H9 (cell line): ENCODE measurements at regions not wholly inside any gene's neighbourhood (a gene's known extent, or its start where the extent isn't known, plus 50 kb on each side); places are given as distances from the start of the nearest gene placed in this dataset.
"Not testable (repeated sequence)": the region's sequence is repeated elsewhere in the genome, so short reads cannot be mapped to it uniquely, and the experiment has no call there.

ENCODE experiments used
- DNase-seq: peaks from one replicate; pipeline ENCODE4 v3.0.0-alpha.2; 2017
- H2AFZ ChIP-seq: one replicate; pipeline ENCODE4 v1.6.1; 2013; ENCODE audit warnings: mild to moderate bottlenecking, low read length, control low read depth, moderate library complexity
- H2AK5ac ChIP-seq: 2 replicates; pipeline ENCODE4 v1.6.1; 2013; ENCODE audit warnings: low read length, control low read depth, mixed read lengths; ENCODE audit not compliant: insufficient read length
- H2BK120ac ChIP-seq: one replicate; pipeline ENCODE4 v1.6.1; 2013; ENCODE audit warnings: low read depth, mild to moderate bottlenecking, low read length, control low read depth, inconsistent platforms; ENCODE audit not compliant: poor library complexity, severe bottlenecking
- H2BK12ac ChIP-seq: 2 replicates; pipeline ENCODE4 v1.6.1; 2013; ENCODE audit warnings: low read length, control low read depth, mixed read lengths, low read depth; ENCODE audit not compliant: insufficient read length
- H2BK15ac ChIP-seq: 2 replicates; pipeline ENCODE4 v1.6.1; 2013; ENCODE audit warnings: low read depth, low read length, control low read depth
- H2BK20ac ChIP-seq: one replicate; pipeline ENCODE4 v1.6.1; 2013; ENCODE audit warnings: low read depth, mild to moderate bottlenecking, low read length, control low read depth, inconsistent platforms; ENCODE audit not compliant: poor library complexity, severe bottlenecking
- H2BK5ac ChIP-seq: 2 replicates; pipeline ENCODE4 v1.6.1; 2013; ENCODE audit warnings: low read length, control low read depth, mixed read lengths; ENCODE audit not compliant: insufficient read length
- H3K14ac ChIP-seq: 2 replicates; pipeline ENCODE4 v1.6.1; 2013; ENCODE audit warnings: low read length, control low read depth; ENCODE audit not compliant: insufficient read depth
- H3K18ac ChIP-seq: 2 replicates; pipeline ENCODE4 v1.6.1; 2013; ENCODE audit warnings: low read depth, mild to moderate bottlenecking, mixed read lengths, low read length, control low read depth; ENCODE audit not compliant: insufficient read length
- H3K23ac ChIP-seq: 2 replicates; pipeline ENCODE4 v1.6.1; 2013; ENCODE audit warnings: low read length, control low read depth, mixed read lengths, low read depth; ENCODE audit not compliant: insufficient read length
- H3K23me2 ChIP-seq: 2 replicates; pipeline ENCODE4 v1.6.1; 2013; ENCODE audit warnings: low read depth, mild to moderate bottlenecking, mixed read lengths, low read length, control low read depth; ENCODE audit not compliant: insufficient read length, poor library complexity, severe bottlenecking
- H3K27ac ChIP-seq: 2 replicates; pipeline ENCODE4 v1.5.1; 2013; ENCODE audit warnings: low read length, control low read depth, mixed read lengths, low read depth; ENCODE audit not compliant: insufficient read length
- H3K27me3 ChIP-seq: 2 replicates; pipeline ENCODE4 v1.6.1; 2013; ENCODE audit warnings: low read length, control low read depth, inconsistent platforms; ENCODE audit not compliant: insufficient read depth
- H3K4ac ChIP-seq: 2 replicates; pipeline ENCODE4 v1.6.1; 2013; ENCODE audit warnings: low read depth, mild to moderate bottlenecking, control low read depth, inconsistent platforms, low read length, moderate library complexity
- H3K4me1 ChIP-seq: 2 replicates; pipeline ENCODE4 v1.6.1; 2013; ENCODE audit warnings: low read length, control low read depth, inconsistent platforms; ENCODE audit not compliant: insufficient read depth
- H3K4me2 ChIP-seq: 2 replicates; pipeline ENCODE4 v1.6.1; 2013; ENCODE audit warnings: low read length, control low read depth, mixed read lengths; ENCODE audit not compliant: insufficient read length, insufficient read depth
- H3K56ac ChIP-seq: 2 replicates; pipeline ENCODE4 v1.6.1; 2013; ENCODE audit warnings: low read depth, mild to moderate bottlenecking, mixed read lengths, low read length, control low read depth; ENCODE audit not compliant: insufficient read length
- H3K79me1 ChIP-seq: 2 replicates; pipeline ENCODE4 v1.6.1; 2013; ENCODE audit warnings: low read depth, mild to moderate bottlenecking, moderate library complexity, low read length, control low read depth, inconsistent platforms; ENCODE audit not compliant: insufficient read depth, poor library complexity, severe bottlenecking
- H3K79me2 ChIP-seq: 2 replicates; pipeline ENCODE4 v1.6.1; 2013; ENCODE audit warnings: low read length, control low read depth, inconsistent platforms; ENCODE audit not compliant: insufficient read depth
- H3K9ac ChIP-seq: 2 replicates; pipeline ENCODE4 v1.6.1; 2013; ENCODE audit warnings: low read length, control low read depth, mixed read lengths; ENCODE audit not compliant: insufficient read length; ENCODE audit errors: extremely low read depth
- H3K9me3 ChIP-seq: one replicate; pipeline ENCODE4 v1.6.1; 2013; ENCODE audit warnings: low read depth, low read length, inconsistent platforms; ENCODE audit not compliant: control insufficient read depth
- H3T11ph ChIP-seq: one replicate; pipeline ENCODE4 v1.6.1; 2013; ENCODE audit warnings: mild to moderate bottlenecking, low read length, control low read depth, inconsistent platforms
- H4K20me1 ChIP-seq: one replicate; pipeline ENCODE4 v1.6.1; 2013; ENCODE audit not compliant: control insufficient read depth, insufficient read length, insufficient read depth
- H4K5ac ChIP-seq: 2 replicates; pipeline ENCODE4 v1.6.1; 2013; ENCODE audit warnings: low read depth, mild to moderate bottlenecking, mixed read lengths, low read length, control low read depth; ENCODE audit not compliant: insufficient read length
- H4K8ac ChIP-seq: replicated peaks from 2 replicates; pipeline ENCODE4 v1.6.1; 2013; ENCODE audit warnings: low read length, control low read depth, mixed read lengths, low read depth; ENCODE audit not compliant: insufficient read length
- H4K91ac ChIP-seq: 2 replicates; pipeline ENCODE4 v1.6.1; 2013; ENCODE audit warnings: low read depth, mild to moderate bottlenecking, moderate library complexity, mixed read lengths, low read length, control low read depth; ENCODE audit not compliant: insufficient read length
- H3K27ac Mint-ChIP-seq, 3 experiments: 2 replicates in 2 of 3; 3 replicates in 1 of 3; pipeline ENCODE4 v1.8.0; 2020 to 2021; ENCODE audit warnings: mixed read lengths in 3 of 3, mild to moderate bottlenecking in 1 of 3, moderate library complexity in 1 of 3
- H3K27me3 Mint-ChIP-seq: 2 replicates; pipeline ENCODE4 v1.8.0; 2021; ENCODE audit warnings: low read depth, mild to moderate bottlenecking, moderate library complexity, mixed read lengths
- H3K36me3 Mint-ChIP-seq, 3 experiments: 2 replicates in 2 of 3; 3 replicates in 1 of 3; pipeline ENCODE4 v1.8.0; 2020 to 2021; ENCODE audit warnings: low read depth in 3 of 3, mixed read lengths in 3 of 3; ENCODE audit not compliant: insufficient read depth in 1 of 3
- H3K4me1 Mint-ChIP-seq, 2 experiments: 2 replicates each; pipeline ENCODE4 v1.8.0; 2020; ENCODE audit warnings: mixed read lengths in 2 of 2
- H3K4me3 Mint-ChIP-seq, 2 experiments: 2 replicates in 1 of 2; 3 replicates in 1 of 2; pipeline ENCODE4 v1.8.0; 2020 to 2021; ENCODE audit warnings: mild to moderate bottlenecking in 2 of 2, mixed read lengths in 2 of 2, moderate library complexity in 1 of 2
- H3K9me3 Mint-ChIP-seq, 2 experiments: 2 replicates in 1 of 2; 3 replicates in 1 of 2; pipeline ENCODE4 v1.8.0; 2020; ENCODE audit warnings: mild to moderate bottlenecking in 2 of 2, mixed read lengths in 2 of 2, moderate library complexity in 1 of 2
- WGBS: extraction: QIAGEN DNeasy Blood & Tissue Kit; methylation state at CpG from one replicate; pipeline ENCODE4 v1.1.7; 2013; ENCODE audit warnings: missing lambda C conversion rate, low lambda C conversion rate, mixed read lengths; ENCODE audit not compliant: insufficient read length; ENCODE audit errors: extremely low coverage; 5-methylcytosine and 5-hydroxymethylcytosine counted together
- TF ChIP-seq, protein P1 (sequence below): fragments of 200-600 bp; sonication (generic); conservative IDR thresholded peaks from 3 replicates; pipeline ENCODE4 v1.8.0; 2021; ENCODE audit warnings: antibody characterized with exemption, mild to moderate bottlenecking

DNA sequence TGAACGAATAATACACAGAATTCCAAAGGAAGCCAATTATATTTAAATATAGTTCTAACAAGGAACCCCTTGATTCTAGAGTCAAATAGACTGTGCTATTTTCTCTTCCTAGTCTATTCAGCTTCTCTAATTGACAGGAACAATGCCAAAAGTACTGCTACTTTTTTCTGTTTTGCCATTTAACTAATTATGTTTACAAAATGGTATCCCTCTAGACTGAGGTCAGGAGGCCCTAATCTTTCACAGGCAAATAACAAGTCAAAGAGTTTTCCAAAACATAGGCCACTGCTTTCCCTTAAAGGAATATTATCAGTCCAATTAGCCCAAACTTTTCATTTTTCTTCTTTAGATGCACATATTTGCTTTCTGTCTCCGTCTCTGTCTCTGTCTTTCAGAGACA, 539.3 kb downstream of the RFPL4B start:
- H2BK12ac ChIP-seq = no peak overlapping the region
- H3K14ac ChIP-seq = no peak overlapping the region
- H4K91ac ChIP-seq = no peak overlapping the region
- no CpG with 5 or more reads among the region's 2 CpGs for WGBS
- H3K23me2 ChIP-seq = no peaks in the 10 kb centered on the region
- H3K4me2 ChIP-seq = no peak overlapping the region
- H3T11ph ChIP-seq = no peak overlapping the region
- Mint-ChIP-seq H3K27ac (no peak overlapping the region), H3K4me1 (no peaks in the 10 kb centered on the region), H3K4me3 (no peak overlapping the region), H3K36me3 (no peaks in the 10 kb centered on the region), H3K9me3 (peaks cover 0 to 1% of the 10 kb centered on the region in 2 experiments; a peak in 2 of 5 replicates), H3K27me3 (no peaks in the 10 kb centered on the region)
- TF ChIP-seq, protein P1, sequence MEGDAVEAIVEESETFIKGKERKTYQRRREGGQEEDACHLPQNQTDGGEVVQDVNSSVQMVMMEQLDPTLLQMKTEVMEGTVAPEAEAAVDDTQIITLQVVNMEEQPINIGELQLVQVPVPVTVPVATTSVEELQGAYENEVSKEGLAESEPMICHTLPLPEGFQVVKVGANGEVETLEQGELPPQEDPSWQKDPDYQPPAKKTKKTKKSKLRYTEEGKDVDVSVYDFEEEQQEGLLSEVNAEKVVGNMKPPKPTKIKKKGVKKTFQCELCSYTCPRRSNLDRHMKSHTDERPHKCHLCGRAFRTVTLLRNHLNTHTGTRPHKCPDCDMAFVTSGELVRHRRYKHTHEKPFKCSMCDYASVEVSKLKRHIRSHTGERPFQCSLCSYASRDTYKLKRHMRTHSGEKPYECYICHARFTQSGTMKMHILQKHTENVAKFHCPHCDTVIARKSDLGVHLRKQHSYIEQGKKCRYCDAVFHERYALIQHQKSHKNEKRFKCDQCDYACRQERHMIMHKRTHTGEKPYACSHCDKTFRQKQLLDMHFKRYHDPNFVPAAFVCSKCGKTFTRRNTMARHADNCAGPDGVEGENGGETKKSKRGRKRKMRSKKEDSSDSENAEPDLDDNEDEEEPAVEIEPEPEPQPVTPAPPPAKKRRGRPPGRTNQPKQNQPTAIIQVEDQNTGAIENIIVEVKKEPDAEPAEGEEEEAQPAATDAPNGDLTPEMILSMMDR = no peak
- no peak overlapping the region for H2BK120ac ChIP-seq
- H2BK20ac ChIP-seq = no peak overlapping the region
- DNase-seq = no peak
- no peak overlapping the region for H3K4ac ChIP-seq
- H4K8ac ChIP-seq = no peak overlapping the region
- H3K9me3 ChIP-seq = no peaks in the 10 kb centered on the region
- no peak overlapping the region for H3K23ac ChIP-seq
- no peaks in the 10 kb centered on the region for H4K20me1 ChIP-seq
- H3K27me3 ChIP-seq = no peaks in the 10 kb centered on the region
- no peaks in the 10 kb centered on the region for H3K79me1 ChIP-seq
- H3K27ac ChIP-seq = no peak overlapping the region
- H2BK15ac ChIP-seq = no peak overlapping the region
- H3K18ac ChIP-seq = no peak overlapping the region
- H4K5ac ChIP-seq = no peak overlapping the region
- no peak overlapping the region for H2AFZ ChIP-seq
- H3K9ac ChIP-seq = no peak overlapping the region
- H3K4me1 ChIP-seq = no peaks in the 10 kb centered on the region
- no peak overlapping the region for H3K56ac ChIP-seq
- no peaks in the 10 kb centered on the region for H3K79me2 ChIP-seq
- H2AK5ac ChIP-seq = no peak overlapping the region
- H2BK5ac ChIP-seq = no peak overlapping the region

- not testable (repeated sequence) for H3K18ac ChIP-seq, H3K36me3 Mint-ChIP-seq, H3K79me2 ChIP-seq, H3K23ac ChIP-seq, H3K9me3 Mint-ChIP-seq, H2BK15ac ChIP-seq, H2AFZ ChIP-seq, H3K4ac ChIP-seq, H3K4me1 Mint-ChIP-seq, H4K91ac ChIP-seq, H4K20me1 ChIP-seq, H3K27ac Mint-ChIP-seq, H3K56ac ChIP-seq, H3T11ph ChIP-seq, H3K4me3 Mint-ChIP-seq, DNase-seq, H3K9me3 ChIP-seq, H2BK12ac ChIP-seq, H3K14ac ChIP-seq, H3K9ac ChIP-seq, H3K23me2 ChIP-seq, H4K8ac ChIP-seq, H3K27me3 ChIP-seq, H3K27ac ChIP-seq, H3K27me3 Mint-ChIP-seq, H4K5ac ChIP-seq, H3K4me1 ChIP-seq, H3K79me1 ChIP-seq, H2BK120ac ChIP-seq, H2BK5ac ChIP-seq, H2BK20ac ChIP-seq, H3K4me2 ChIP-seq, H2AK5ac ChIP-seq
- no CpG with 5 or more reads among the region's 4 CpGs for WGBS
These were observed 540.3 kb downstream of the RFPL4B start for GRCh38 chr6:112887424-112887823.
